ENCODE measurements at regions not wholly inside any gene's neighbourhood (a gene's known extent, or its start where the extent isn't known, plus 50 kb on each side); places are given as distances from the start of the nearest gene placed in this dataset.

DNA sequence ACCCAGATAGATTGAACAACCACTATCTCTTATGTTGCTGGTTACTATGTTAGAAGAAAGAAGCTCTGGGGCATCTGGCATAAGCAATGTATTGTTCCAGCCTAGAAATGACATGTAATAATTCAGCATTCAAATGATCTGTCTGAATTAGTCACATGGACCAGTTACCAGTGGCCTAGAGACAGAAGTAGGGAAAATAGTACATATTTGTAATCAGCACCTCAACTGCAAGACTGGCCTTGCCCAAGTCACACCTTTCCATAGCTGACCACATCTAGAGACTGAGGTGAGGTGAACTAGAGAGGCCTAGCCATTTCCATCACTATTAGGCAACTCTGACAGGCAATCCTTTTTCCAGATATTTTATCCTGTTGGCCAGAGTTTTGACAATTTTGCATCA lies 315.6 kb upstream of the KCND2 start:
- DNase-seq (ENCODE audit: low spot score, unreplicated experiment): no peak
- TF ChIP-seq, protein P1, sequence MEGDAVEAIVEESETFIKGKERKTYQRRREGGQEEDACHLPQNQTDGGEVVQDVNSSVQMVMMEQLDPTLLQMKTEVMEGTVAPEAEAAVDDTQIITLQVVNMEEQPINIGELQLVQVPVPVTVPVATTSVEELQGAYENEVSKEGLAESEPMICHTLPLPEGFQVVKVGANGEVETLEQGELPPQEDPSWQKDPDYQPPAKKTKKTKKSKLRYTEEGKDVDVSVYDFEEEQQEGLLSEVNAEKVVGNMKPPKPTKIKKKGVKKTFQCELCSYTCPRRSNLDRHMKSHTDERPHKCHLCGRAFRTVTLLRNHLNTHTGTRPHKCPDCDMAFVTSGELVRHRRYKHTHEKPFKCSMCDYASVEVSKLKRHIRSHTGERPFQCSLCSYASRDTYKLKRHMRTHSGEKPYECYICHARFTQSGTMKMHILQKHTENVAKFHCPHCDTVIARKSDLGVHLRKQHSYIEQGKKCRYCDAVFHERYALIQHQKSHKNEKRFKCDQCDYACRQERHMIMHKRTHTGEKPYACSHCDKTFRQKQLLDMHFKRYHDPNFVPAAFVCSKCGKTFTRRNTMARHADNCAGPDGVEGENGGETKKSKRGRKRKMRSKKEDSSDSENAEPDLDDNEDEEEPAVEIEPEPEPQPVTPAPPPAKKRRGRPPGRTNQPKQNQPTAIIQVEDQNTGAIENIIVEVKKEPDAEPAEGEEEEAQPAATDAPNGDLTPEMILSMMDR (IDR thresholded peaks at IDR 0.05; ENCODE audit: unreplicated experiment): no peak
- Mint-ChIP-seq H3K4me3 (ENCODE audit: low read depth) (no peak overlapping the region), H3K27ac (no peak overlapping the region), H3K36me3 (ENCODE audit: insufficient read depth) (no peaks in the 10 kb centered on the region), H3K27me3 (no peaks in the 10 kb centered on the region), H3K9me3 (ENCODE audit: low read depth) (no peaks in the 10 kb centered on the region), H3K4me1 (ENCODE audit: low read depth) (no peaks in the 10 kb centered on the region)

DNA sequence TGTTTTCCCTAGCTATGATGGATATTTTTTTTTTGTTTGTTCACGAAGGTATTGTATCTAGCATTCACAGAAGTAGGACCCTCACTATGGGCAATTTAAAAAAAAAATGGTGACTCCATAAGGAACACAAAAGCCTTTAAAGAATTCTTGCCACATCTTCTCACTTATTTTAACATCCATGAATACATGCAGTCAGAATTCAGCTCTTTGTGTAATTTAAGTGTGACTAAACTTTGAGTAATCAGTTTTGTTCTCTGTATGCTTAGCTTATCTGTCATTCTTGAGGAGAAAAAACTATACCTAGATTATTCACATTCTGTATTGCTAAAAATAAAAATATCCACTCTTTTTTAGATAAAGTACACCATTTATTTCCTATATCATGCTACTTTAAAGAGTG lies 313.2 kb upstream of the KCND2 start:
- TF ChIP-seq, protein P1 (IDR thresholded peaks at IDR 0.05; ENCODE audit: unreplicated experiment): no peak
- H3K4me3 Mint-ChIP-seq (ENCODE audit: low read depth): no peak overlapping the region
- no peak overlapping the region for H3K27ac Mint-ChIP-seq
- no peaks in the 10 kb centered on the region for H3K27me3 Mint-ChIP-seq
- H3K4me1 Mint-ChIP-seq (ENCODE audit: low read depth): no peaks in the 10 kb centered on the region
- DNase-seq (ENCODE audit: low spot score, unreplicated experiment): no peak
- no peaks in the 10 kb centered on the region for H3K9me3 Mint-ChIP-seq (ENCODE audit: low read depth)
- H3K36me3 Mint-ChIP-seq (ENCODE audit: insufficient read depth): no peaks in the 10 kb centered on the region

DNA sequence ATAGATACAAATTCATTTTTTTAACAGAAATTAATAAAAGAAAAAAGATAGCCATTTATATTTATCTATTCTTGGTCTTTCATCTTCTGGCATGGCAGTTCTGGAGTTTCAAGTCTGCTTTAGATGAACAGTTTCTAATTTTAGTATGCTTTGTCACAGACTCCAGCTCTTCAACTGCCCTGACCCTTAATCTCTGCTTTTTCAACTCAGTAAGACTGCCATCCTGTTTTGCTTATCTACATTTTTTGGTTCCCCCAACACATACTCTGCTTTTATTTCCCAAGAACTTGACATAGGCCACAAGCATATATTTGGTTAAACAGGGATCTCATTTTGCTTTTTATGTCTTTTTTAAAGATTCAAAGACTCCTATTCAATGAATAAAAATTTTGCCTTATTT lies 309.3 kb upstream of the KCND2 start:
- DNase-seq (ENCODE audit: low spot score, unreplicated experiment): no peak
- TF ChIP-seq, protein P1 (IDR thresholded peaks at IDR 0.05; ENCODE audit: unreplicated experiment): no peak
- H3K36me3 Mint-ChIP-seq (ENCODE audit: insufficient read depth): no peaks in the 10 kb centered on the region
- H3K9me3 Mint-ChIP-seq (ENCODE audit: low read depth): no peaks in the 10 kb centered on the region
- no peak overlapping the region for H3K27ac Mint-ChIP-seq
- H3K27me3 Mint-ChIP-seq: no peaks in the 10 kb centered on the region
- H3K4me1 Mint-ChIP-seq (ENCODE audit: low read depth): no peaks in the 10 kb centered on the region
- no peak overlapping the region for H3K4me3 Mint-ChIP-seq (ENCODE audit: low read depth)

DNA sequence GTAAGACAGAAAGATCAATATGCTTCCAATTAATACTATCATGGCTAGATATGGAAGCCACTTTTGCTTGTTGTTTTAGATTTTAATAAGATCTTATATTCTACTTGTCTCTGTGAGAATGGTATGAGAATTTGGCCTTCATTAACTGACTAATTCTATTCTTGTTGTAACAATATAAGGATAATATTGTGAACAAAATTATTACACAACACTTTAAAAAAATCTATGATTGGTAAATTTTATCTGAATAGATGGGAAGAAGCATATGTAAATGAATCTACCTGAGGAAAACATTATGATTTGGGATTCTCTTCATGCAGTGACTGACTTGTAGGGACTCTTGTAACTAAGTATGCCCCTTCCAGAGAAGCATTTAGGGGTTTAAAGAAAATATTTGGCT lies 308.9 kb upstream of the KCND2 start:
- H3K4me1 Mint-ChIP-seq (ENCODE audit: low read depth): no peaks in the 10 kb centered on the region
- no peaks in the 10 kb centered on the region for H3K36me3 Mint-ChIP-seq (ENCODE audit: insufficient read depth)
- no peak overlapping the region for H3K4me3 Mint-ChIP-seq (ENCODE audit: low read depth)
- no peaks in the 10 kb centered on the region for H3K27me3 Mint-ChIP-seq
- TF ChIP-seq, protein P1 (IDR thresholded peaks at IDR 0.05; ENCODE audit: unreplicated experiment): no peak
- DNase-seq (ENCODE audit: low spot score, unreplicated experiment): no peak
- no peak overlapping the region for H3K27ac Mint-ChIP-seq
- H3K9me3 Mint-ChIP-seq (ENCODE audit: low read depth): no peaks in the 10 kb centered on the region

DNA sequence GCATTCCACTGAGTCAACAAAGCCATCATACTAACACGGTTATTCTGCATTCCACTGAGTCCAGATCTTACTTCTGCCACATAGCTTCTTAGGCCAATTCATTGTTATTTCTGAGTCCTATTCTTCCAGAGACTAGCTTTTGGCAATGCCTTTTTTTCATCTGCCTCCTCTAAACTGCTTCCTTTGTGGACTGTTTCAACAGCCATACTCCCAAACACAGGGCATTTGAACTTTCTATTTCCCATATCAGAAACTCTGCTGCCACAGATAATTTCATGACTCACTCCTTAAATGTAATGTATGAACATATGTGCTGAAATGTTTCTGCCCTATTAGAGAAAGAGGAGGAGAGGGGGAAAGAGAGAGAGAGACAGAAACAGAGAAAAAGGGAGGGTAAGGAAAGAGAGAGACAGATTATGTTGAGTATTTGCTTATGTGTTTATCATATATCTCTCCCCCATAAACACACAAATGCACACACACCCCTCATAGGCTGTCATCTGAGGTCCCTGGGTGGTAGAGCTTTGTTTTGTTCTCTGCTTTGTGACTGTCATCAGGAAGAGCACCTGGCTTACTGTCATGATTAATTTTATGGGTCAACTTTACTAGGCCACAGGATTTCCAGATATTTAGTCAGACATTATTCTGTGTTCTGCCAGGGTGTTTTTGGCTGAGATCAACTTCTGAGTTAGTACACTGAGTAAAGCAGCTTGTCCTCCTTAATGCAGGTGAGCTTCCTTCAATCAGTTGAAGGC lies 308.0 kb upstream of the KCND2 start:
- DNase-seq (ENCODE audit: low spot score, unreplicated experiment): no peak
- Mint-ChIP-seq H3K27ac (no peak overlapping the region), H3K4me1 (ENCODE audit: low read depth) (no peaks in the 10 kb centered on the region), H3K27me3 (no peaks in the 10 kb centered on the region), H3K9me3 (ENCODE audit: low read depth) (no peaks in the 10 kb centered on the region), H3K4me3 (ENCODE audit: low read depth) (no peak overlapping the region), H3K36me3 (ENCODE audit: insufficient read depth) (no peaks in the 10 kb centered on the region)
- TF ChIP-seq, protein P1 (IDR thresholded peaks at IDR 0.05; ENCODE audit: unreplicated experiment): no peak
